WTC11 (cell line): ENCODE measurements at regions not wholly inside any gene's neighbourhood (a gene's known extent, or its start where the extent isn't known, plus 50 kb on each side); places are given as distances from the start of the nearest gene placed in this dataset.

Source experiments
- ATAC-seq: fragments of 200-7000 bp; cut with Tn5 transposase; 2 replicates; pipeline ENCODE4 v1.10.0; 2021; ENCODE audit warnings: mild to moderate bottlenecking, moderate library complexity
- CTCF ChIA-PET: fragments of 300-600 bp; sonication (Branson Sonifier 250); formaldehyde crosslinking; loops from one replicate; lab custom pipeline; 2021; ENCODE audit warnings: antibody characterized with exemption; lab: Charles Lee
- POLR2A ChIA-PET: fragments of 350-600 bp; sonication (Branson Sonifier 250); formaldehyde crosslinking; loops from one replicate; lab custom pipeline; 2021; ENCODE audit warnings: antibody characterized with exemption; lab: Charles Lee
- DNase-seq: peaks from one replicate; pipeline ENCODE4 v3.0.0; 2021; ENCODE audit warnings: low spot score
- H3K27ac Mint-ChIP-seq: 2 replicates; pipeline ENCODE4 v1.8.0; 2021; ENCODE audit warnings: mixed read lengths
- H3K27me3 Mint-ChIP-seq: 2 replicates; pipeline ENCODE4 v1.8.0; 2021; ENCODE audit warnings: low read depth, mild to moderate bottlenecking, moderate library complexity, mixed read lengths
- H3K36me3 Mint-ChIP-seq: 2 replicates; pipeline ENCODE4 v1.8.0; 2021; ENCODE audit warnings: mixed read lengths
- H3K4me1 Mint-ChIP-seq: 2 replicates; pipeline ENCODE4 v1.8.0; 2022; ENCODE audit warnings: mixed read lengths
- H3K4me3 Mint-ChIP-seq: 2 replicates; pipeline ENCODE4 v1.8.0; 2021; ENCODE audit warnings: mild to moderate bottlenecking, moderate library complexity, mixed read lengths
- H3K9me3 Mint-ChIP-seq: 2 replicates; pipeline ENCODE4 v1.8.0; 2021; ENCODE audit warnings: mixed read lengths
- MXD4 ChIP-seq: fragments of 250-450 bp; sonication (Bioruptor Pico); IDR thresholded peaks from 2 replicates; pipeline ENCODE4 v1.8.0; 2021; ENCODE audit warnings: mild to moderate bottlenecking, moderate library complexity, borderline replicate concordance
- NFE2L1 ChIP-seq: sonication (generic); formaldehyde crosslinking; IDR thresholded peaks from 2 replicates; pipeline ENCODE4 v1.8.1; 2023; ENCODE audit warnings: missing genetic modification reagents
- RORB ChIP-seq: fragments of 250-450 bp; sonication (Bioruptor Pico); IDR thresholded peaks from 2 replicates; pipeline ENCODE4 v1.9.0; 2021; ENCODE audit warnings: mild to moderate bottlenecking
- SMAD3 ChIP-seq: sonication (generic); formaldehyde crosslinking; IDR thresholded peaks from 2 replicates; pipeline ENCODE4 v1.8.0; 2022; ENCODE audit warnings: missing genetic modification reagents, mild to moderate bottlenecking, borderline replicate concordance
- SMAD4 ChIP-seq: sonication (generic); formaldehyde crosslinking; IDR thresholded peaks from 2 replicates; pipeline ENCODE4 v1.8.0; 2022; ENCODE audit warnings: mild to moderate bottlenecking, missing genetic modification reagents
- TEAD4 ChIP-seq: sonication (generic); formaldehyde crosslinking; IDR thresholded peaks from 2 replicates; pipeline ENCODE4 v1.8.0; 2022; ENCODE audit warnings: mild to moderate bottlenecking, missing genetic modification reagents
- USF1 ChIP-seq: sonication (generic); formaldehyde crosslinking; IDR thresholded peaks from 2 replicates; pipeline ENCODE4 v1.8.0; 2022; ENCODE audit warnings: mild to moderate bottlenecking, missing genetic modification reagents
- ZBTB21 ChIP-seq: sonication (generic); formaldehyde crosslinking; IDR thresholded peaks from 2 replicates; pipeline ENCODE4 v1.8.1; 2023; ENCODE audit warnings: mild to moderate bottlenecking, missing genetic modification reagents, borderline replicate concordance
- ZNF138 ChIP-seq: sonication (generic); formaldehyde crosslinking; conservative IDR thresholded peaks from 2 replicates; pipeline ENCODE4 v1.8.1; 2022; ENCODE audit warnings: mild to moderate bottlenecking, moderate library complexity, missing genetic modification reagents
- ZNF219 ChIP-seq: sonication (generic); formaldehyde crosslinking; IDR thresholded peaks from 2 replicates; pipeline ENCODE4 v1.8.0; 2023; ENCODE audit warnings: missing genetic modification reagents, mild to moderate bottlenecking, borderline replicate concordance
- ZNF232 ChIP-seq: sonication (generic); formaldehyde crosslinking; IDR thresholded peaks from 2 replicates; pipeline ENCODE4 v1.8.0; 2022; ENCODE audit warnings: mild to moderate bottlenecking, missing genetic modification reagents
- TF ChIP-seq, protein P1 (sequence below): sonication (generic); formaldehyde crosslinking; IDR thresholded peaks from 2 replicates; pipeline ENCODE4 v1.8.1; 2022; ENCODE audit warnings: low read depth, missing genetic modification reagents, borderline replicate concordance
- TF ChIP-seq, protein P2 (sequence below): sonication (generic); formaldehyde crosslinking; conservative IDR thresholded peaks from 2 replicates; pipeline ENCODE4 v1.8.1; 2023; ENCODE audit warnings: mild to moderate bottlenecking, low read depth, missing genetic modification reagents, moderate library complexity
- TF ChIP-seq, protein P3 (sequence below): sonication (generic); formaldehyde crosslinking; IDR thresholded peaks from 2 replicates; pipeline ENCODE4 v1.8.1; 2022; ENCODE audit warnings: mild to moderate bottlenecking, moderate library complexity, missing genetic modification reagents
- TF ChIP-seq, protein P4 (sequence below): sonication (generic); formaldehyde crosslinking; IDR thresholded peaks from 2 replicates; pipeline ENCODE4 v1.8.1; 2022; ENCODE audit warnings: mild to moderate bottlenecking, missing genetic modification reagents, moderate library complexity, borderline replicate concordance
- TF ChIP-seq, protein P5 (sequence below): sonication (generic); formaldehyde crosslinking; IDR thresholded peaks from 2 replicates; pipeline ENCODE4 v1.8.0; 2022; ENCODE audit warnings: mild to moderate bottlenecking, missing genetic modification reagents
- TF ChIP-seq, protein P6 (sequence below): sonication (generic); formaldehyde crosslinking; IDR thresholded peaks from 2 replicates; pipeline ENCODE4 v1.8.1; 2023; ENCODE audit warnings: mild to moderate bottlenecking, missing genetic modification reagents, moderate library complexity

DNA sequence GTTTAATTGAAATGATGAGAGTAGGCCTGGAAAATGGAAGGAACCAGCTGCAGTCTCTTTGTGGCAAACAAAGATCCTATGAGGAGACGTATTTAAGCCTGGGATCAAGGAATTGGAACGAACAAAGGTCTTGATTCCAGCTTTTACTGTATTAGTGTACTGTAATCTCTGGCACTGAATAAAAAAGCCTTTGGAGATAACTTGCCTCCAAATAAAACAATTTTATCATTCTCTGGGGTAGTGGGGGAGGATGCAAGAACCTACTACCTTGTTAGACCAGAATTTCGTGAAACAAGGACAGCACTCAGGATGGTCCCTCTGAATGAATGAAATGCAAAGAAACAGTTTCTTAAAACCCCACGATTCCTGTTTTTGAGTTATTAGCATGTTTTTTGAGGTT is 134.2 kb downstream of the RWDD3 start:
- Mint-ChIP-seq H3K4me1 (peaks cover 14% of the 10 kb centered on the region), H3K9me3 (peaks cover 9% of the 10 kb centered on the region), H3K4me3 (no peak overlapping the region), H3K36me3 (no peaks in the 10 kb centered on the region), H3K27ac (no peak overlapping the region), H3K27me3 (no peaks in the 10 kb centered on the region)
- POLR2A ChIA-PET, result no interaction called here
- TF ChIP-seq SMAD3 (CRISPR knock-in tag) (no peak), ZNF232 (CRISPR knock-in tag) (no peak), ZNF138 (CRISPR knock-in tag) (no peak), MXD4 (no peak), ZNF219 (CRISPR knock-in tag) (no peak), TEAD4 (CRISPR knock-in tag) (no peak), NFE2L1 (CRISPR knock-in tag) (no peak), ZBTB21 (CRISPR knock-in tag) (no peak)
- TF ChIP-seq, protein P1, sequence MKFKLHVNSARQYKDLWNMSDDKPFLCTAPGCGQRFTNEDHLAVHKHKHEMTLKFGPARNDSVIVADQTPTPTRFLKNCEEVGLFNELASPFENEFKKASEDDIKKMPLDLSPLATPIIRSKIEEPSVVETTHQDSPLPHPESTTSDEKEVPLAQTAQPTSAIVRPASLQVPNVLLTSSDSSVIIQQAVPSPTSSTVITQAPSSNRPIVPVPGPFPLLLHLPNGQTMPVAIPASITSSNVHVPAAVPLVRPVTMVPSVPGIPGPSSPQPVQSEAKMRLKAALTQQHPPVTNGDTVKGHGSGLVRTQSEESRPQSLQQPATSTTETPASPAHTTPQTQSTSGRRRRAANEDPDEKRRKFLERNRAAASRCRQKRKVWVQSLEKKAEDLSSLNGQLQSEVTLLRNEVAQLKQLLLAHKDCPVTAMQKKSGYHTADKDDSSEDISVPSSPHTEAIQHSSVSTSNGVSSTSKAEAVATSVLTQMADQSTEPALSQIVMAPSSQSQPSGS (CRISPR knock-in tag), result no peak
- TF ChIP-seq, protein P2, sequence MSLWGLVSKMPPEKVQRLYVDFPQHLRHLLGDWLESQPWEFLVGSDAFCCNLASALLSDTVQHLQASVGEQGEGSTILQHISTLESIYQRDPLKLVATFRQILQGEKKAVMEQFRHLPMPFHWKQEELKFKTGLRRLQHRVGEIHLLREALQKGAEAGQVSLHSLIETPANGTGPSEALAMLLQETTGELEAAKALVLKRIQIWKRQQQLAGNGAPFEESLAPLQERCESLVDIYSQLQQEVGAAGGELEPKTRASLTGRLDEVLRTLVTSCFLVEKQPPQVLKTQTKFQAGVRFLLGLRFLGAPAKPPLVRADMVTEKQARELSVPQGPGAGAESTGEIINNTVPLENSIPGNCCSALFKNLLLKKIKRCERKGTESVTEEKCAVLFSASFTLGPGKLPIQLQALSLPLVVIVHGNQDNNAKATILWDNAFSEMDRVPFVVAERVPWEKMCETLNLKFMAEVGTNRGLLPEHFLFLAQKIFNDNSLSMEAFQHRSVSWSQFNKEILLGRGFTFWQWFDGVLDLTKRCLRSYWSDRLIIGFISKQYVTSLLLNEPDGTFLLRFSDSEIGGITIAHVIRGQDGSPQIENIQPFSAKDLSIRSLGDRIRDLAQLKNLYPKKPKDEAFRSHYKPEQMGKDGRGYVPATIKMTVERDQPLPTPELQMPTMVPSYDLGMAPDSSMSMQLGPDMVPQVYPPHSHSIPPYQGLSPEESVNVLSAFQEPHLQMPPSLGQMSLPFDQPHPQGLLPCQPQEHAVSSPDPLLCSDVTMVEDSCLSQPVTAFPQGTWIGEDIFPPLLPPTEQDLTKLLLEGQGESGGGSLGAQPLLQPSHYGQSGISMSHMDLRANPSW (CRISPR knock-in tag), result no peak
- TF ChIP-seq, protein P3, sequence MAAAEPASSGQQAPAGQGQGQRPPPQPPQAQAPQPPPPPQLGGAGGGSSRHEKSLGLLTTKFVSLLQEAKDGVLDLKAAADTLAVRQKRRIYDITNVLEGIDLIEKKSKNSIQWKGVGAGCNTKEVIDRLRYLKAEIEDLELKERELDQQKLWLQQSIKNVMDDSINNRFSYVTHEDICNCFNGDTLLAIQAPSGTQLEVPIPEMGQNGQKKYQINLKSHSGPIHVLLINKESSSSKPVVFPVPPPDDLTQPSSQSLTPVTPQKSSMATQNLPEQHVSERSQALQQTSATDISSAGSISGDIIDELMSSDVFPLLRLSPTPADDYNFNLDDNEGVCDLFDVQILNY, result no peak
- TF ChIP-seq, protein P4, sequence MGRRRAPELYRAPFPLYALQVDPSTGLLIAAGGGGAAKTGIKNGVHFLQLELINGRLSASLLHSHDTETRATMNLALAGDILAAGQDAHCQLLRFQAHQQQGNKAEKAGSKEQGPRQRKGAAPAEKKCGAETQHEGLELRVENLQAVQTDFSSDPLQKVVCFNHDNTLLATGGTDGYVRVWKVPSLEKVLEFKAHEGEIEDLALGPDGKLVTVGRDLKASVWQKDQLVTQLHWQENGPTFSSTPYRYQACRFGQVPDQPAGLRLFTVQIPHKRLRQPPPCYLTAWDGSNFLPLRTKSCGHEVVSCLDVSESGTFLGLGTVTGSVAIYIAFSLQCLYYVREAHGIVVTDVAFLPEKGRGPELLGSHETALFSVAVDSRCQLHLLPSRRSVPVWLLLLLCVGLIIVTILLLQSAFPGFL (CRISPR knock-in tag), result no peak
- DNase-seq (no peak), ATAC-seq (no peak)
- CTCF ChIA-PET, result no interaction called here

DNA sequence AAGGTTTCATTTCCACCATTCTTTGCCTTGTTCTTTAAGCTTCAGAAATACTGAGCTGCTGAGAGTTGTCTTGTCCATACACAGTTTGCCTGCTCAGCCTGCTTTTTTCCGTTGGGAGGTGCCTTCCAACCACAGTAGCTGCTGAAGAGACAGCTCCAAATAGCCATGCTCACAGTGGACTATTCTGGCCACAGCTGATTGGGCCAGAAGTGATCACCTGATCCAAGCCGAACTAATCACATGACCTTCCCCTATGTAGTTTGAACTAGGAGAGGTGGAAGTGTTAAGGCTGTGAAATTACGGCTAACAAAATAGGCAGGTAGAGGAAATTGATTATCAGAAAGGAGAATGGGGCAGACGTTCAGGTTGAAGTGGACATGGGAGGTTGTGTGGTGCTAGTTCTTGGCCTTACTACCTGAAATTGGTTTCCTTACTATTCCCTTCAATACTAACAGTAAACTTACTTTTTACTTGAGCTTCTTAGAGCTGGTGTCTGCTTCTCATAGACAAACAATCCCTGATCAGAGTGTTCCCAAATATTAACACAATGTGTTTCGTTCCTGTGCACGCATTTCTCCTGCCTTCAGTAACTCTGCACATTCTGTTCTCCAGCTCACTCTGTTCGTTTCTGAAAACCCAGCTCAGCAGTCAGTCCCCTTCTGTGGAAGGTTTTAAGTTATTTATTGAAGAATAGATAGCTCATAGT is 136.1 kb downstream of the RWDD3 start:
- H3K27ac Mint-ChIP-seq, result no peak overlapping the region
- peaks cover 9% of the 10 kb centered on the region for H3K9me3 Mint-ChIP-seq
- no peak overlapping the region for H3K4me3 Mint-ChIP-seq
- TF ChIP-seq, protein P5, sequence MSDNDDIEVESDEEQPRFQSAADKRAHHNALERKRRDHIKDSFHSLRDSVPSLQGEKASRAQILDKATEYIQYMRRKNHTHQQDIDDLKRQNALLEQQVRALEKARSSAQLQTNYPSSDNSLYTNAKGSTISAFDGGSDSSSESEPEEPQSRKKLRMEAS, result no peak
- TF ChIP-seq SMAD4, result no peak
- no peak for TF ChIP-seq RORB
- TF ChIP-seq, protein P6, sequence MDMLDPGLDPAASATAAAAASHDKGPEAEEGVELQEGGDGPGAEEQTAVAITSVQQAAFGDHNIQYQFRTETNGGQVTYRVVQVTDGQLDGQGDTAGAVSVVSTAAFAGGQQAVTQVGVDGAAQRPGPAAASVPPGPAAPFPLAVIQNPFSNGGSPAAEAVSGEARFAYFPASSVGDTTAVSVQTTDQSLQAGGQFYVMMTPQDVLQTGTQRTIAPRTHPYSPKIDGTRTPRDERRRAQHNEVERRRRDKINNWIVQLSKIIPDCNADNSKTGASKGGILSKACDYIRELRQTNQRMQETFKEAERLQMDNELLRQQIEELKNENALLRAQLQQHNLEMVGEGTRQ (CRISPR knock-in tag), result peak; percentile 77
- TF ChIP-seq USF1 (CRISPR knock-in tag), result 0 out of 2 replicates have a peak, but pooled peaks have one; percentile 47
- DNase-seq (no peak), ATAC-seq (no peak)
- H3K4me1 Mint-ChIP-seq, result peaks cover 9% of the 10 kb centered on the region
- ChIA-PET POLR2A (no interaction called here), CTCF (interaction anchor here (1.3 kb wide), 1 partner anchor 286 kb away, joined by 3 read pairs; no protein-coding TSS in a partner anchor)
- H3K27me3 Mint-ChIP-seq, result no peaks in the 10 kb centered on the region
- no peaks in the 10 kb centered on the region for H3K36me3 Mint-ChIP-seq
